ENCODE measurements at regions not wholly inside any gene's neighbourhood (a gene's known extent, or its start where the extent isn't known, plus 50 kb on each side); places are given as distances from the start of the nearest gene placed in this dataset.

GRCh38 chr9:104983491-104983890 lies 55.5 kb upstream of the ABCA1 start:
- TF ChIP-seq ZNF331 (CRISPR knock-in tag; IDR thresholded peaks at IDR 0.05; ENCODE audit: low read depth) (no peak), ETS1 (IDR thresholded peaks at IDR 0.05) (no peak), POLR2AphosphoS5 (IDR thresholded peaks at IDR 0.05; ENCODE audit: low read depth) (no peak), EZH2 (IDR thresholded peaks at IDR 0.05; ENCODE audit: low read depth, unreplicated experiment) (no peak), REST (IDR thresholded peaks at IDR 0.05; ENCODE audit: unreplicated experiment) (no peak), EZH2phosphoT487 (IDR thresholded peaks at IDR 0.05; ENCODE audit: unreplicated experiment) (no peak), JUNB (IDR thresholded peaks at IDR 0.05; ENCODE audit: unreplicated experiment) (no peak), NANOG (IDR thresholded peaks at IDR 0.05; ENCODE audit: borderline replicate concordance) (no peak)
- Histone ChIP-seq H3F3A (replicated peaks; ENCODE audit: low read depth) (no peaks in the 10 kb centered on the region), H3K4me2 (no peak overlapping the region), H4K20me1 (replicated peaks; ENCODE audit: insufficient read depth) (no peaks in the 10 kb centered on the region), H3K27ac (ENCODE audit: low read depth) (no peak overlapping the region), H3K36me3 (ENCODE audit: insufficient read depth) (no peaks in the 10 kb centered on the region), H3K9me2 (ENCODE audit: insufficient read depth) (no peaks in the 10 kb centered on the region), H3K27me3 (ENCODE audit: insufficient read depth) (peaks cover 2% of the 10 kb centered on the region), H3K79me2 (replicated peaks; ENCODE audit: insufficient read depth) (no peaks in the 10 kb centered on the region), H3K4me3 (no peak overlapping the region), H2AFZ (no peak overlapping the region; the same call in 1 of the 2 replicates), H3K4me1 (ENCODE audit: insufficient read depth) (no peaks in the 10 kb centered on the region)
- Mint-ChIP-seq H3K4me3 (no peak overlapping the region), H3K27me3 (ENCODE audit: insufficient read depth, low read depth, poor library complexity) (peaks cover 9% of the 10 kb centered on the region), H3K36me3 (ENCODE audit: low read depth) (no peaks in the 10 kb centered on the region), H3K4me1 (peaks cover 11% of the 10 kb centered on the region), H3K27ac (no peak overlapping the region), H3K9me3 (no peaks in the 10 kb centered on the region)
- ATAC-seq (no peak), DNase-seq (ENCODE audit: low spot score) (no peak)

- Mint-ChIP-seq H3K4me3 (no peak overlapping the region), H3K36me3 (ENCODE audit: low read depth) (no peaks in the 10 kb centered on the region), H3K27ac (no peak overlapping the region), H3K9me3 (no peaks in the 10 kb centered on the region), H3K4me1 (peaks cover 11% of the 10 kb centered on the region), H3K27me3 (ENCODE audit: insufficient read depth, low read depth, poor library complexity) (peaks cover 9% of the 10 kb centered on the region)
- no peaks in the 10 kb centered on the region for H3K9me2 ChIP-seq (ENCODE audit: insufficient read depth)
- H4K20me1 ChIP-seq (replicated peaks; ENCODE audit: insufficient read depth) = no peaks in the 10 kb centered on the region
- H3K4me1 ChIP-seq (ENCODE audit: insufficient read depth) = no peaks in the 10 kb centered on the region
- no peaks in the 10 kb centered on the region for H3K36me3 ChIP-seq (ENCODE audit: insufficient read depth)
- H3K27ac ChIP-seq (ENCODE audit: low read depth) = no peak overlapping the region
- no peak overlapping the region for H3K4me2 ChIP-seq
- DNase-seq (ENCODE audit: low spot score) (no peak), ATAC-seq (no peak)
- H3K79me2 ChIP-seq (replicated peaks; ENCODE audit: insufficient read depth) = no peaks in the 10 kb centered on the region
- peaks cover 9% of the 10 kb centered on the region for H3K27me3 ChIP-seq (ENCODE audit: insufficient read depth)
- H3K4me3 ChIP-seq = no peak overlapping the region
- H3F3A ChIP-seq (replicated peaks; ENCODE audit: low read depth) = no peaks in the 10 kb centered on the region
- no peak overlapping the region for H2AFZ ChIP-seq
- TF ChIP-seq NANOG (IDR thresholded peaks at IDR 0.05; ENCODE audit: borderline replicate concordance) (no peak), ZNF331 (CRISPR knock-in tag; IDR thresholded peaks at IDR 0.05; ENCODE audit: low read depth) (no peak), EZH2 (IDR thresholded peaks at IDR 0.05; ENCODE audit: low read depth, unreplicated experiment) (no peak), JUNB (IDR thresholded peaks at IDR 0.05; ENCODE audit: unreplicated experiment) (no peak), CREB1 (CRISPR knock-in tag; IDR thresholded peaks at IDR 0.05; ENCODE audit: low read depth) (no peak), POLR2AphosphoS5 (IDR thresholded peaks at IDR 0.05; ENCODE audit: low read depth) (no peak), REST (IDR thresholded peaks at IDR 0.05; ENCODE audit: unreplicated experiment) (no peak)
Observed at GRCh38 chr9:104984121-104984520, 56.2 kb upstream of the ABCA1 start.
